ENCODE measurements at regions not wholly inside any gene's neighbourhood (a gene's known extent, or its start where the extent isn't known, plus 50 kb on each side); places are given as distances from the start of the nearest gene placed in this dataset.

- Histone ChIP-seq H3K36me3 (ENCODE audit: control insufficient read depth in 2 of 3, insufficient read depth in 3 of 3, low read length in 3 of 3) (no peaks in the 10 kb centered on the region), H3K9ac (ENCODE audit: low read length in 3 of 3) (no peak overlapping the region), H3K9me3 (ENCODE audit: control insufficient read depth in 2 of 3, insufficient read depth in 1 of 3, low read length in 3 of 3) (no peaks in the 10 kb centered on the region), H3K4me1 (ENCODE audit: control insufficient read depth in 2 of 3, insufficient read depth in 2 of 3, low read depth in 1 of 3, low read length in 3 of 3) (peaks cover 4 to 7% (median 4%) of the 10 kb centered on the region in 3 donors), H3K27ac (ENCODE audit: low read depth in 2 of 2, low read length in 2 of 2) (no peak overlapping the region), H3K4me3 (ENCODE audit: low read length in 3 of 3) (no peak overlapping the region), H3K27me3 (ENCODE audit: control insufficient read depth, insufficient read depth, low read length) (no peaks in the 10 kb centered on the region)
- FAIRE-seq (no peak), DNase-seq (peak; percentile 85 to 89 (median 87))
- intact Hi-C loops (cut with DNase I): loop anchor here (5.0 kb wide), 1 partner anchor 275 kb away; no protein-coding TSS in a partner anchor
- peak; percentile 90 for TF ChIP-seq CTCF (IDR thresholded peaks at IDR 0.05; ENCODE audit: borderline replicate concordance, extremely low read depth, insufficient read depth)
Observed at GRCh38 chr18:59056706-59057492, 82.8 kb upstream of the SEC11C start.

GRCh38 chr18:59057493-59057795 lies 82.2 kb upstream of the SEC11C start:
- Histone ChIP-seq H3K27me3 (ENCODE audit: control insufficient read depth, insufficient read depth, low read length) (no peaks in the 10 kb centered on the region), H3K27ac (ENCODE audit: low read depth in 2 of 2, low read length in 2 of 2) (no peak overlapping the region), H3K9me3 (ENCODE audit: control insufficient read depth in 2 of 3, insufficient read depth in 1 of 3, low read length in 3 of 3) (no peaks in the 10 kb centered on the region), H3K4me3 (ENCODE audit: low read length in 3 of 3) (no peak overlapping the region), H3K4me1 (ENCODE audit: control insufficient read depth in 2 of 3, insufficient read depth in 2 of 3, low read depth in 1 of 3, low read length in 3 of 3) (peaks cover 0 to 7% (median 4%) of the 10 kb centered on the region in 3 donors), H3K9ac (ENCODE audit: low read length in 3 of 3) (no peak overlapping the region), H3K36me3 (ENCODE audit: control insufficient read depth in 2 of 3, insufficient read depth in 3 of 3, low read length in 3 of 3) (no peaks in the 10 kb centered on the region)
- no peak for TF ChIP-seq CTCF (IDR thresholded peaks at IDR 0.05; ENCODE audit: borderline replicate concordance, extremely low read depth, insufficient read depth)
- intact Hi-C loops (cut with DNase I): loop anchor here (5.0 kb wide), 1 partner anchor 275 kb away; no protein-coding TSS in a partner anchor
- FAIRE-seq (no peak), DNase-seq (no peak)

GRCh38 chr18:59057969-59058368 lies 81.7 kb upstream of the SEC11C start:
- no peak for TF ChIP-seq CTCF (IDR thresholded peaks at IDR 0.05; ENCODE audit: borderline replicate concordance, extremely low read depth, insufficient read depth)
- no peak for DNase-seq
- Histone ChIP-seq H3K9me3 (ENCODE audit: control insufficient read depth in 2 of 3, insufficient read depth in 1 of 3, low read length in 3 of 3) (no peaks in the 10 kb centered on the region), H3K27me3 (ENCODE audit: control insufficient read depth, insufficient read depth, low read length) (no peaks in the 10 kb centered on the region), H3K27ac (ENCODE audit: low read depth in 2 of 2, low read length in 2 of 2) (no peak overlapping the region), H3K9ac (ENCODE audit: low read length in 3 of 3) (no peak overlapping the region), H3K4me3 (ENCODE audit: low read length in 3 of 3) (no peak overlapping the region), H3K4me1 (ENCODE audit: control insufficient read depth in 2 of 3, insufficient read depth in 2 of 3, low read depth in 1 of 3, low read length in 3 of 3) (peaks cover 0 to 7% (median 4%) of the 10 kb centered on the region in 3 donors), H3K36me3 (ENCODE audit: control insufficient read depth in 2 of 3, insufficient read depth in 3 of 3, low read length in 3 of 3) (no peaks in the 10 kb centered on the region)
- FAIRE-seq: no peak
- intact Hi-C loops (cut with DNase I): loop anchor here (5.0 kb wide), 1 partner anchor 276 kb away; no protein-coding TSS in a partner anchor
